Hematopoietic multipotent progenitor cell treated with erythropoietin and hydrocortisone succinate and interleukin-3 and kit ligand, for 6 days (in vitro differentiated cells): ENCODE measurements at regions not wholly inside any gene's neighbourhood (a gene's known extent, or its start where the extent isn't known, plus 50 kb on each side); places are given as distances from the start of the nearest gene placed in this dataset.
"Not testable (repeated sequence)": the region's sequence is repeated elsewhere in the genome, so short reads cannot be mapped to it uniquely, and the experiment has no call there.

ENCODE experiments used
- DNase-seq: peaks from one replicate; pipeline ENCODE4 v3.0.0-alpha.2; 2015

DNA sequence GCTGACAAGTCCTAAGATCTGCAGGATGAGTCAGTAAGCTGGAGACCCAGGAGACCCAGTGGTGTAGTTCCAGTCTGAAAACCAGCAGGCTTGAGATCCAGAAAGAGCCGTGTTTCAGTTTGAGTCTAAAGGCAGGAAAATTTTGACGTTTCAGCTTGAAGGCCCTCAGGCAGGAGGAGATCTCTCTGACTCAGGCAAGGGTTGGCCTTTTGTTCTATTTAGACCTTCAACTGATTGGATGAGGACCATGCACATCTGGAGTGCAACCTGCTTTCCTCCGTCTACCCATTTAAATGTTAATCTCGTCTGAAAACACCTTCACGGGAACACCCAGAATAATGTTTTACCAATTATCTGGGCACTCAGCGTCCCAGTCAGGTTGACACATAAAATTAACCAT, 69.5 kb downstream of the NPIPA7 start:
- not testable (repeated sequence) for DNase-seq

DNA sequence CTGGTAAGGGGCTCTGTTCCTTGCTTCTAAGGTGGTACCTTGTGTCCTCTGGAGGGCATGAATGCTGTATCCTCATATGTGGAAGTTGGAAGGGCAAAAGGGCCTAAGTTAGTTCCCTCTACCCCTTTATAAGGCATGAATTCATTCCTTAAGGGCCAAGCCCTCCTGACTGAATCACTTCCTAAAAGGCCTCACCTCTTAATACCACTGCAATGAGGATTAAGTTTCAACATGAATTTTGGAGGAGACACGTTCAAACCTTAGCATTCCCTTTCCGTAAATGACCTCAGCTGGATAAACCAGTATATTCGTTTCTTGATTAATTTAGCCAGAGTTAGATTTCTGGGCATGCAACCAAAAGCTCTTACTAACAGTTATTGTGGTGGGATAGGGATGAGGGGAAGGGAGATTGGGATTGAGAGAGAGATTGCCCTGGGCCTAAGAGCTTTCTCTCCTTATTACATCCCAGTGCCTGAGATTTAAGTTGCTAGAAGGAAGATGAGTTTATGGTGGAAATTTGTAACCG, 70.8 kb downstream of the NPIPA7 start:
- not testable (repeated sequence) for DNase-seq

DNA sequence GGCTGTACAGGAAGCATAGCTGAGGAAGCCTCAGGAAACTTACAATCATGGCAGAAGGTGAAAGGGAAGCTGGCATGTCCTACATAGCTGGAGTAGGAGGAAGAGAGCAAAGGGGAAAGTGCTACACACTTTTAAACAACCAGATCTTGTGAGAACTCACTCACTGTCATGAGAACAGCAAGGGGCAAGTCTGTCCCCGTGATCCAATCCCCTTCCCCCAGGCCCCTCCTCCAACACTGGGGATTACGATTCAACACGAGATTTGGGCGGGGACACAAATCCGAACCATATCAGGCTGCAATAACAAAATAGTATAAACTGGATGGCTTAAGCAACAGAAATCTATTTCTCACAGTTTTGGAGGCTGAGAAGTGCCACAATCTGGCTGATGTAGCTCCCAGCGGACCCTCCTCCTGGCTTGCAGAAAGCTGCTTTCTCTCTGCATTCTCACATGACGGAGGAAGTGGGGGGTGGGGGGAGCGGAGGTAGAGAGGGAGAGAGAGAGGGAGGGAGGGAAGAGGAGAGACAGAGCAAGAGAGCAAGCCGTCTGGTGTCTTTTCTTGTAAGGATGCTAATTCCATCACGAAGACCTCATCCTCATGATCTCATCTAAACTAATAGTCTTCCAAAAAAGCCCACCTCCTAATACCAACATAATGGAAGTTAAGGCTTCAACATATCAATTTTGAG, 72.9 kb downstream of the NPIPA7 start:
- not testable (repeated sequence) for DNase-seq

DNA sequence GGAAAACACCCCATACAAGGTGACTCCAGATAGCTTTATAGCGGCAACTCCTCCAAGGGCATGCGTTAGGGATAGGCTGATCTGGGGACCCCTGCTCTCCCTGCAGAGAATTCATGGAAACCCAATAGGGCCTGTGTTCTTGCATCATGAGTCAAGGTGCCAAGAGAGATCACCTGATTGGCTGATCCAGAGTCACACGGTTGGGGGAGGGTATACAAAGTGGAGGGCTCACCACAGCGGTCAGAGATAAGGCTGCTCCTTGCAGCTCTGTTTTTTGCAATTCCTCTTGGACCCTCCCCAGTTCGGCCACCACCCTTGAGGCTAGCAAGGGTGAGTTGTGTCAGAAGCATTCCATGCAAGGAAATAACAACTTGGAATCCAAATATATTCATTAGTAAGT, 79.6 kb downstream of the NPIPA7 start:
- not testable (repeated sequence) for DNase-seq

DNA sequence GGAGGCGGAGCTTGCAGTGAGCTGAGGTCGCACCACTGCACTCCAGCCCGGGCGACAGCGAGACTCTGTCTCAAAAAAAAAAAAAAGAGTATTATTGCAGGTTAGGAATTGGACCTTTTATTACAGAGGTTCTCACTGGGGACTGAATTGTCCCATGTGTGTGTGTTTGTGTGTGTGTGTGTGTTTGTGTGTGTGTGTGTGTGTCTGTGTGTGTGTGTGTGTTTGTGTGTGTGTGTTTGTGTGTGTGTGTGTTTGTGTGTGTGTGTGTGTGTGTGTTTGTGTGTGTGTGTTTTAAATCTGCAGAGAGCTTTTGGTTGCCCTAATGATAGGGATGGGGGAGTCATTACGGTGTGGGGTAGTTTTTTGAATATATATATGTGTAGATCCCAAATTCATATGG, 84.9 kb downstream of the NPIPA7 start:
- DNase-seq = not testable (repeated sequence)

GRCh38 chr16:16488919-16489318, 110.0 kb downstream of the NPIPA7 start:
- not testable (repeated sequence) for DNase-seq

GRCh38 chr16:16489466-16489865, 110.5 kb downstream of the NPIPA7 start:
- DNase-seq = not testable (repeated sequence)

- not testable (repeated sequence) for DNase-seq
Measured at GRCh38 chr16:16494114-16494513, 115.2 kb downstream of the NPIPA7 start.

- not testable (repeated sequence) for DNase-seq
Measured at GRCh38 chr16:16494998-16495397, 116.1 kb downstream of the NPIPA7 start.

- not testable (repeated sequence) for DNase-seq
Measured at GRCh38 chr16:16499875-16500274, 120.9 kb downstream of the NPIPA7 start.

DNA sequence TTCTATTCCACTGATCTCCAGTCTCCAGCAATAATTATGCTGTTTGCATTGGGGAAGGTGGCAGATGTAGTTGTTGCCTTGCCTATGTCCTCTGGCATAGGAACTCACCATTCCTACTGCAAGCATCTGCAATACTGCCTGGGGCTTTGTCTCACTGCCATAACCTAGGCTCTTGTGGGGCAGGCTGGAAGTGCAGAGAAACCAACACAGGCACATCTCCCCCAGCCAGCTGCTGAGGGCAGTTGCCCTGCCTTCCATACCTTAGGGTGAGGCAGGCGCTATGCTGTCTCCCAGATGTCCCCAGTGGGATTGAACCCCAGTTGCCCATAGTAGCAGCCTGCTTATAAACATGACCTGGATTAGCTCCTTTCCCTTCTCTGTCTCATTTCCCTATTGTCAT, 128.1 kb downstream of the NPIPA7 start:
- not testable (repeated sequence) for DNase-seq

DNA sequence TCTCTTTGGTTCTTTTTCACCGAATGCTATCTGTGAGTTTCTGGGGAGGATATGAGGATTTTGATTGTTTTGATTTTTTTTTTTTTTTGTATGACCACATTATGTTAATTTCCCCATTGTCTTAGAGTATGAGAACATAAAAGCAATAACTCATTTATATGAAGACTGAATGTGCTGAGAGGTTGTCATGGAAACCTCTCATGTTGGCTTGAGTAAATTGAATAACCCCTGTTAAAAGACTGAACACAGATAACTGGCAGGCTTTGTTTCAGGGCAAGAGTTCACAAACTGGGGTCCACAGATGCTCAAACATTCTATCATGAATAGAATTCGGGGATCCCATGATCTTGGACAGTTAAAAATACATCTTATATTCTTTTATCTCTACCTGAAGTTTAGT, 129.4 kb downstream of the NPIPA7 start:
- DNase-seq = not testable (repeated sequence)

DNA sequence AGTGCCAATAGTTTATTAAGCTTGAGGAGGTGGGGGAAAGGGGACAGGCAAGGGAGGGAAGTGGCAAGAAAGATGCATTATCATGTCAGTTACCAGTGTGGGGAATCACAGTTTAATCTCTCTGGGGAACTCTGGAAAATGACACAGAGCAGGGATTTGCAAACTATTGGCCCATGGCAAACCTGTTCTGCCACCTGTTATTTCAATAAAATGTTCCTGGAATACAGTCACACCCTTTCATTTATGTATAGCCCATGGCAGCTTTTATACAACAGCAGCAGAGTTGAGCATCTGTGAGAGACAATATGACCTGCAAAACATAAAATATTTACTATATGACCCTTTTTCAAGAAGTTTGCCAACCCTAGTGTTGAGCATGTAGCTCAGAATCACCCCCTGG, 140.5 kb downstream of the NPIPA7 start:
- not testable (repeated sequence) for DNase-seq

DNA sequence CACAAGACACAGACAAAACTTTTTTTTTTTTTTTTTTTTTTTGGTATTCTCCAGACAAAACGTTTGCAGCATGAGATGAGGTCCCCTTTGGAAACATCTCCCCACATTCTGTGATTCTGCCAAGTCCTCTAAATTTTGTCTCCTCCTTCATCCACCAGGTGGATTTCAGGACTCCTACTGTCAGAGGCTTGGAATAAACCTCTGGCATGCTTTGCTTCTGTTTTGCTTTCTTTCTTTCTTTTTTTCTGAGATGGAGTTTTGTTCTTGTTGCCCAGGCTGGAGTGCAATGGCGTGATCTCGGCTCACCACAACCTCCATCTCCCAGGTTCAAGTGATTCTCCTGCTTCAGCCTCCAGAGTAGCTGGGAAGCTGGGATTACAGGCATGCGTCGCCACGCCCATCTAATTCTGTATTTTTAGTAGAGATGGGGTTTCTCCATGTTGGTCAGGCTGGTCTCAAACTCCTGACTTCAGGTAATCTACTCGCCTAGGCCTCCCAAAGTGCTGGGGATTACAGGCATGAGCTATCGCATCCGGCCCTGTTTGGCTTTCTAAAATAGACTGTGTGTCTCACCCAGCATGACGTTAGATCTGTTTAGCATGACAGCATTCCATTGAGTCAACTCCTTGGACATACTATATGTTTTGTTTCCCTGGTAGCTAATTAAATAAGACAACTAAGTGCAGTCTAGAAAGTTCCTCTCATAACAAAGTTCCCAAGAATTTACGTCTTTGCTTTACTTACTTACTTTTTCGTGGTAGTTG, 142.5 kb downstream of the NPIPA7 start:
- not testable (repeated sequence) for DNase-seq

GRCh38 chr16:16526998-16527397, 148.1 kb downstream of the NPIPA7 start:
- not testable (repeated sequence) for DNase-seq

DNA sequence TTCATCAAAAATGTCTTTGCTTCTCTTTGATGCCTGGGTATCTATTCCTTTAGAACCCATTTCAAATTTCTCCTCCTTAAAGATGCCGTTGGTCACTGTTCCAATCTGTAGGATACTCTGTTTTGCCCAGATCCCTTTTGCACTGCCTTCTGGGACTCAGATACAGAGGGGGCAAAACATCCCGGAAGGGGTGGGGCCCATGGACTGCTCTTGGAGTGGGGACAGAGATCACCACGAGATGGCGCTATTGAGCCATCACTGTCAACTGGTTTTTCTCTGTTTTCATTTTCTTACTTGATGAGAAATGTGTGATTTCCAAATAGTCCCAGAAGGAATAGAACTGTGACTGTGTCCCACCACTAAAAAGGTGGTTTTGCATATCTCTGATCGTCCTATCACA, 151.8 kb downstream of the NPIPA7 start:
- DNase-seq = not testable (repeated sequence)

GRCh38 chr16:16535565-16535964, 156.6 kb downstream of the NPIPA7 start:
- not testable (repeated sequence) for DNase-seq

- DNase-seq = not testable (repeated sequence)
Measured at GRCh38 chr16:16536151-16536550, 157.2 kb downstream of the NPIPA7 start.

- DNase-seq = not testable (repeated sequence)
Measured at GRCh38 chr16:16549710-16550109, 170.8 kb downstream of the NPIPA7 start.

DNA sequence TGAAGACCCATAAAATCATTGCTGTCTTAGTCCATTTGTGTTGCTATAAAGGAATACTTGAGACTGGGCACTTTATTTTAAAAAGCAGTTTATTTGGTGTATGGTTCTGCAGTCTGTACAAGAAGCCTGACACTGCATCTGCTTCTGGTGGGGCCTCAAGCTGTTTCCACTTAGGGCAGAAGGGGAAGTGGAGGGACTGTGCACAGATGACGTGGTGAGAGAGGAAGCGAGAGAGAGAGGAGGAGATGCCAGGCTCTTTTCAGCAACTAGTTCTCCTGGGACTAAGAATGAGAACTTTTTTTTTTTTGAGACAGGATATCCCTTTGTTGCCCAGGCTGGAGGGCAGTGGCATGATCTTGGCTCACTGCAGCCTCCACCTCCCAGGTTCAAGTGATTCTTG, 171.9 kb downstream of the NPIPA7 start:
- not testable (repeated sequence) for DNase-seq

DNA sequence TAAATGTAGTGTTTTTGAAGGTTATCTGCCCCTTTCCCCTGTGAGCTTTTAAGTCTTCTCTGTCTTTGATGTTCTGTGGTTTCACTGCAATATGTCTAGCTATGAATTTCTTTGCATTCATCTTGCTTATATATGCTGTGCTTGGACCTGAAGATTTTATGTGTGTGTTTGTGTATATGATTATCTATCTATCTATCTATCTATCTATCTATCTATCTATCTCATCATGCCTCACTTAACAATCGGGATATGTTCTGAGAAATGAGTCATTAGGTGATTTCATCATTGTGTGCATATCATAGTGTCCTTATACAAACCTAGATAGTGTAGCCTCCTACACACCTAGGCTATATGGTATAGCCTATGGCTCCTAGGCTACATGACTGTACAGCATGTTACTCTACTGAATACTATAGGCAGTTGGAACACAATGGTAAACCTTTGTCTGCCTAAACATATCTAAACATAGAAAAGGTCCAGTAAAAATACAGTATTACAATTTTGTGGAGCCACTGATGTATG, 173.9 kb downstream of the NPIPA7 start:
- DNase-seq = not testable (repeated sequence)

- DNase-seq = not testable (repeated sequence)
Measured at GRCh38 chr16:16559179-16559740, 180.3 kb downstream of the NPIPA7 start.

DNA sequence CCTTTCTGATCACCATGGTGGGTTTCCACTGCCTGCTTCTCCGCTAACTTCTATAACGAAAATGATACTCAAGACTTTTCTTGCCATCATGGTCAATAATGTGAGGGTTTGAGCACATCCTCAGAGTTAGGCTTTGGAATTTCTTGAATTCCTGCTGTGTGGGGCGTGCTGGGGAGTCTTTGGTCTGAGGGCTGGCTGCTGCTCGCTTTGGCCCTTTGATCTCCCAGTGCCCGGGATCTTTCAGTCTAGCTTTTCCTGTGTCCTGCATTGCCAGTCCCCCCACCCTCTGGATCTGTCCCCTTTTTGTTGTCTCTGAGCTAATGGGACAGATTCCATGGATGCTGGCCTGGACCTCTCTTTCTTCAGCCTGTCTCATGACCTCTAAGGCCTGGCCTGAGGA, 182.6 kb downstream of the NPIPA7 start:
- not testable (repeated sequence) for DNase-seq
